HCT116 (cell line): ENCODE measurements at regions not wholly inside any gene's neighbourhood (a gene's known extent, or its start where the extent isn't known, plus 50 kb on each side); places are given as distances from the start of the nearest gene placed in this dataset.

Source experiments
- ATAC-seq: fragments of 200-7000 bp; cut with Tn5 transposase; 2 replicates; pipeline ENCODE4 v1.9.1; 2020; ENCODE audit warnings: mild to moderate bottlenecking, moderate library complexity
- BruUV-seq: library from RNA; stranded (reverse); fragments of 400-500 nt; replicated peaks from 2 replicates; lab custom pipeline; 2021; lab: Mats Ljungman, UMichigan
- CTCF ChIA-PET: fragments of 300-600 bp; sonication (Branson Sonifier 250); formaldehyde crosslinking; loops from one replicate; lab custom pipeline; 2021; ENCODE audit warnings: antibody characterized with exemption; lab: Charles Lee
- POLR2A ChIA-PET: fragments of 300-600, 350-600 bp; sonication (Branson Sonifier 250); formaldehyde crosslinking; loops from one replicate; lab custom pipeline; 2021; ENCODE audit warnings: antibody characterized with exemption; lab: Charles Lee
- RAD21 ChIA-PET, 2 experiments: fragments of 300-600 bp; sonication (Branson Sonifier 250); formaldehyde crosslinking; loops; one replicate each; lab custom pipeline; 2023; ENCODE audit warnings: low total read pairs in 2 of 2; ENCODE audit not compliant: uncharacterized antibody in 2 of 2, unreplicated experiment in 2 of 2, low non-redundant PET in 1 of 2; lab: Charles Lee
- DNase-seq: peaks from one replicate; pipeline ENCODE4 v3.0.0-alpha.2; 2010; ENCODE audit warnings: low read depth, low spot score
- H2AFZ ChIP-seq: fragments of 200-600 bp; shearing (Covaris generic), sonication (generic); 2 replicates; pipeline ENCODE4 v1.6.1; 2017; ENCODE audit warnings: low read depth, mixed run types, mixed read lengths, antibody characterized with exemption, low read length; ENCODE audit not compliant: poor library complexity, severe bottlenecking
- H3K27ac ChIP-seq: 2 replicates; pipeline ENCODE4 v1.5.1; 2012; ENCODE audit warnings: low read depth, low read length
- H3K27me3 ChIP-seq: fragments of 200-600 bp; sonication (generic); 2 replicates; pipeline ENCODE4 v1.6.1; 2016; ENCODE audit warnings: mixed run types, low read length, mixed read lengths; ENCODE audit not compliant: insufficient read depth
- H3K36me3 ChIP-seq, 2 experiments: fragments of 200-500 bp in 1 of 2; fragments of 200-600 bp in 1 of 2; sonication (Bioruptor generic) in 1 of 2; sonication (generic) in 1 of 2; 2 replicates each; pipeline versions ENCODE4 v1.5.1 to v1.6.1; 2014 to 2016; ENCODE audit warnings: low read length in 2 of 2, inconsistent platforms in 1 of 2, mixed read lengths in 1 of 2, mixed run types in 1 of 2; ENCODE audit not compliant: insufficient read depth in 2 of 2, control insufficient read depth in 1 of 2
- H3K4me1 ChIP-seq, 2 experiments: fragments of 200-600 bp in 1 of 2; sonication (generic) in 1 of 2; 2 replicates each; pipeline versions ENCODE4 v1.5.1 to v1.6.1; 2012 to 2017; ENCODE audit warnings: low read length in 2 of 2, inconsistent platforms in 1 of 2, mild to moderate bottlenecking in 1 of 2, mixed read lengths in 1 of 2, mixed run types in 1 of 2, moderate library complexity in 1 of 2; ENCODE audit not compliant: insufficient read depth in 2 of 2, control insufficient read depth in 1 of 2
- H3K4me2 ChIP-seq: fragments of 200-600 bp; sonication (generic); 2 replicates; pipeline ENCODE4 v1.6.1; 2017; ENCODE audit warnings: mixed run types, low read length, mixed read lengths
- H3K4me3 ChIP-seq, 2 experiments: fragments of 200-600 bp in 1 of 2; sonication (generic) in 1 of 2; replicated peaks in 1 of 2; 2 replicates each; pipeline ENCODE4 v1.5.1; 2011 to 2016; ENCODE audit warnings: low read length in 2 of 2, control low read depth in 1 of 2, low read depth in 1 of 2, mild to moderate bottlenecking in 1 of 2, mixed read lengths in 1 of 2, mixed run types in 1 of 2
- H3K79me2 ChIP-seq: fragments of 200-600 bp; sonication (generic); 2 replicates; pipeline ENCODE4 v1.6.1; 2017; ENCODE audit warnings: mild to moderate bottlenecking, mixed run types, low read length, moderate library complexity, mixed read lengths; ENCODE audit not compliant: insufficient read depth
- H3K9ac ChIP-seq: fragments of 200-600 bp; sonication (generic); 2 replicates; pipeline ENCODE4 v1.6.1; 2016; ENCODE audit warnings: low read length, mixed read lengths
- H3K9me2 ChIP-seq: fragments of 200-600 bp; sonication (generic), shearing (Covaris generic); 2 replicates; pipeline ENCODE4 v1.6.1; 2017; ENCODE audit warnings: mixed run types, mild to moderate bottlenecking, moderate library complexity; ENCODE audit not compliant: insufficient read depth
- H3K9me3 ChIP-seq, 2 experiments: fragments of 200-500 bp in 1 of 2; fragments of 200-600 bp in 1 of 2; sonication (Bioruptor generic) in 1 of 2; sonication (generic) in 1 of 2; 2 replicates each; pipeline ENCODE4 v1.6.1; 2014 to 2017; ENCODE audit warnings: low read length in 2 of 2, mixed read lengths in 2 of 2, inconsistent platforms in 1 of 2, low read depth in 1 of 2, mild to moderate bottlenecking in 1 of 2, mixed run types in 1 of 2, moderate library complexity in 1 of 2; ENCODE audit not compliant: control insufficient read depth in 1 of 2, insufficient read depth in 1 of 2
- H4K20me1 ChIP-seq: fragments of 200-600 bp; sonication (generic), shearing (Covaris generic); 2 replicates; pipeline ENCODE4 v1.6.1; 2017; ENCODE audit warnings: mixed run types, mild to moderate bottlenecking, moderate library complexity; ENCODE audit not compliant: insufficient read depth
- CEBPB ChIP-seq: IDR thresholded peaks from 2 replicates; pipeline ENCODE4 v1.6.1; 2012; ENCODE audit warnings: low read depth
- ELF1 ChIP-seq: IDR thresholded peaks from 2 replicates; pipeline ENCODE4 v1.6.1; 2012; ENCODE audit warnings: low read depth, borderline replicate concordance
- EZH2 ChIP-seq: fragments of 200-600 bp; sonication (generic); IDR thresholded peaks from 2 replicates; pipeline ENCODE4 v1.6.1; 2017; ENCODE audit warnings: antibody characterized with exemption, mixed run types
- EZH2phosphoT487 ChIP-seq: fragments of 200-600 bp; IDR thresholded peaks from 2 replicates; pipeline ENCODE4 v1.6.1; 2018; ENCODE audit warnings: antibody characterized with exemption, borderline replicate concordance
- FOSL1 ChIP-seq: IDR thresholded peaks from 2 replicates; pipeline ENCODE4 v1.6.1; 2012; ENCODE audit warnings: low read depth
- POLR2A ChIP-seq: IDR thresholded peaks from 2 replicates; pipeline ENCODE4 v1.7.0; 2011; ENCODE audit warnings: borderline replicate concordance; ENCODE audit not compliant: insufficient read depth, insufficient read length; ENCODE audit errors: extremely low read depth
- POLR2AphosphoS5 ChIP-seq: IDR thresholded peaks from 2 replicates; pipeline ENCODE4 v1.6.1; 2011; ENCODE audit warnings: mild to moderate bottlenecking, low read depth, low read length, moderate library complexity
- RAD21 ChIP-seq: IDR thresholded peaks from 2 replicates; pipeline ENCODE4 v1.6.1; 2012; ENCODE audit warnings: low read depth, mild to moderate bottlenecking
- REST ChIP-seq: IDR thresholded peaks from 2 replicates; pipeline ENCODE4 v1.6.1; 2012; ENCODE audit warnings: low read depth
- SIN3A ChIP-seq: IDR thresholded peaks from 2 replicates; pipeline ENCODE4 v1.6.1; 2012; ENCODE audit warnings: low read depth
- SRF ChIP-seq: IDR thresholded peaks from 2 replicates; pipeline ENCODE4 v1.6.1; 2012; ENCODE audit warnings: low read depth
- TCF7L2 ChIP-seq: IDR thresholded peaks from 2 replicates; pipeline ENCODE4 v1.7.0; 2011; ENCODE audit warnings: borderline replicate concordance, inconsistent platforms; ENCODE audit not compliant: insufficient read depth, insufficient read length; ENCODE audit errors: extremely low read depth
- ZNF274 ChIP-seq: fragments of 200-500 bp; sonication (Bioruptor generic); IDR thresholded peaks from 2 replicates; pipeline ENCODE4 v1.6.1; 2014; ENCODE audit warnings: mild to moderate bottlenecking, low read depth, low read length, inconsistent platforms
- intact Hi-C: fragments of 100-400 bp; cut with micrococcal nuclease; formaldehyde crosslinking; loops from 2 replicates; pipeline ENCODE4 v1.10.0; 2022
- TF ChIP-seq, protein P1 (sequence below): IDR thresholded peaks from 2 replicates; pipeline ENCODE4 v1.6.1; 2011; ENCODE audit warnings: mild to moderate bottlenecking, low read length, moderate library complexity; ENCODE audit not compliant: insufficient replicate concordance; ENCODE audit errors: extremely low read depth

GRCh38 chr21:39000496-39000895, 182.8 kb downstream of the PSMG1 start:
- no peaks in the 10 kb centered on the region for H3K9me3 ChIP-seq
- no peaks in the 10 kb centered on the region for H3K9me2 ChIP-seq
- H3K9ac ChIP-seq = no peak overlapping the region
- peaks cover 0 to 7% of the 10 kb centered on the region in 2 experiments; a peak in 2 of 4 replicates for H3K4me1 ChIP-seq
- no peaks in the 10 kb centered on the region for H3K27me3 ChIP-seq
- H3K27ac ChIP-seq = no peak overlapping the region
- H4K20me1 ChIP-seq = no peaks in the 10 kb centered on the region
- H3K4me2 ChIP-seq = peak overlapping the region; percentile 19; the same call in 1 of the 2 replicates
- no peak for DNase-seq
- ATAC-seq = no peak
- TF ChIP-seq FOSL1 (peak; percentile 19; the same call in 1 of the 2 replicates), REST (no peak), SRF (no peak)
- CTCF ChIA-PET = no interaction called here
- no peak overlapping the region for H3K4me3 ChIP-seq
- H3K36me3 ChIP-seq = no peaks in the 10 kb centered on the region
- POLR2A ChIA-PET = no interaction called here
- intact Hi-C loops = no loop called here
- RAD21 ChIA-PET = no interaction called here
- H3K79me2 ChIP-seq = no peaks in the 10 kb centered on the region
- H2AFZ ChIP-seq = no peak overlapping the region
- BruUV-seq = no TSS peak

- no TSS peak for BruUV-seq
- TF ChIP-seq EZH2phosphoT487 (no peak), CEBPB (no peak), ZNF274 (no peak), FOSL1 (no peak), TCF7L2 (no peak), RAD21 (no peak), POLR2AphosphoS5 (no peak), ELF1 (no peak), POLR2A (no peak), EZH2 (no peak), SIN3A (no peak)
- TF ChIP-seq, protein P1, sequence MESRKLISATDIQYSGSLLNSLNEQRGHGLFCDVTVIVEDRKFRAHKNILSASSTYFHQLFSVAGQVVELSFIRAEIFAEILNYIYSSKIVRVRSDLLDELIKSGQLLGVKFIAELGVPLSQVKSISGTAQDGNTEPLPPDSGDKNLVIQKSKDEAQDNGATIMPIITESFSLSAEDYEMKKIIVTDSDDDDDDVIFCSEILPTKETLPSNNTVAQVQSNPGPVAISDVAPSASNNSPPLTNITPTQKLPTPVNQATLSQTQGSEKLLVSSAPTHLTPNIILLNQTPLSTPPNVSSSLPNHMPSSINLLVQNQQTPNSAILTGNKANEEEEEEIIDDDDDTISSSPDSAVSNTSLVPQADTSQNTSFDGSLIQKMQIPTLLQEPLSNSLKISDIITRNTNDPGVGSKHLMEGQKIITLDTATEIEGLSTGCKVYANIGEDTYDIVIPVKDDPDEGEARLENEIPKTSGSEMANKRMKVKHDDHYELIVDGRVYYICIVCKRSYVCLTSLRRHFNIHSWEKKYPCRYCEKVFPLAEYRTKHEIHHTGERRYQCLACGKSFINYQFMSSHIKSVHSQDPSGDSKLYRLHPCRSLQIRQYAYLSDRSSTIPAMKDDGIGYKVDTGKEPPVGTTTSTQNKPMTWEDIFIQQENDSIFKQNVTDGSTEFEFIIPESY = no peak
Observed at GRCh38 chr21:38999161-38999560, 184.1 kb downstream of the PSMG1 start.

More at GRCh38 chr21:38999161-38999560, 184.1 kb downstream of the PSMG1 start:
- Histone ChIP-seq H3K36me3 (no peaks in the 10 kb centered on the region), H2AFZ (no peak overlapping the region), H4K20me1 (no peaks in the 10 kb centered on the region), H3K4me1 (peaks cover 0 to 7% of the 10 kb centered on the region in 2 experiments; a peak in 2 of 4 replicates), H3K9me3 (no peaks in the 10 kb centered on the region), H3K4me3 (no peak overlapping the region), H3K27ac (no peak overlapping the region), H3K9me2 (no peaks in the 10 kb centered on the region), H3K79me2 (no peaks in the 10 kb centered on the region), H3K9ac (no peak overlapping the region), H3K4me2 (no peak overlapping the region), H3K27me3 (no peaks in the 10 kb centered on the region)
- POLR2A ChIA-PET = no interaction called here
- intact Hi-C loops = no loop called here
- RAD21 ChIA-PET = no interaction called here
- CTCF ChIA-PET = no interaction called here
- ATAC-seq (no peak), DNase-seq (no peak)
